ENCODE measurements at regions not wholly inside any gene's neighbourhood (a gene's known extent, or its start where the extent isn't known, plus 50 kb on each side); places are given as distances from the start of the nearest gene placed in this dataset.

- DNase-seq = no peak
Observed at GRCh38 chr20:10960416-10960815, 286.6 kb upstream of the JAG1 start.

GRCh38 chr20:10961651-10962288, 288.0 kb upstream of the JAG1 start:
- no peak for DNase-seq

- DNase-seq = no peak
Observed at GRCh38 chr20:10962937-10963336, 289.1 kb upstream of the JAG1 start.

GRCh38 chr20:10963717-10964266, 290.0 kb upstream of the JAG1 start:
- DNase-seq = no peak

- peak; percentile 13 for DNase-seq
Observed at GRCh38 chr20:10965936-10966470, 292.2 kb upstream of the JAG1 start.

GRCh38 chr20:10970109-10970508, 296.3 kb upstream of the JAG1 start:
- peak; percentile 46 for DNase-seq

GRCh38 chr20:10971096-10971495, 297.3 kb upstream of the JAG1 start:
- no peak for DNase-seq

- no peak for DNase-seq
Observed at GRCh38 chr20:10972219-10972860, 298.5 kb upstream of the JAG1 start.

- no peak for DNase-seq
Observed at GRCh38 chr20:10976051-10976450, 302.3 kb upstream of the JAG1 start.

- no peak for DNase-seq
Observed at GRCh38 chr20:10978019-10978702, 304.4 kb upstream of the JAG1 start.

GRCh38 chr20:10978713-10979112, 304.9 kb upstream of the JAG1 start:
- DNase-seq = no peak

- peak; percentile 84 for DNase-seq
Observed at GRCh38 chr20:10982692-10983091, 308.9 kb upstream of the JAG1 start.

- no peak for DNase-seq
Observed at GRCh38 chr20:10984294-10984693, 310.5 kb upstream of the JAG1 start.

GRCh38 chr20:10984913-10985312, 311.1 kb upstream of the JAG1 start:
- DNase-seq = no peak

GRCh38 chr20:10985536-10985935, 311.7 kb upstream of the JAG1 start:
- peak; percentile 55 for DNase-seq

GRCh38 chr20:10986586-10986985, 312.8 kb upstream of the JAG1 start:
- peak; percentile 70 for DNase-seq

GRCh38 chr20:10987651-10988383, 314.0 kb upstream of the JAG1 start:
- DNase-seq = peak; percentile 25

GRCh38 chr20:10990625-10991382, 317.0 kb upstream of the JAG1 start:
- no peak for DNase-seq

- peak; percentile 41 for DNase-seq
Observed at GRCh38 chr20:10992731-10993130, 318.9 kb upstream of the JAG1 start.

- DNase-seq = no peak
Observed at GRCh38 chr20:10994991-10995700, 321.3 kb upstream of the JAG1 start.

GRCh38 chr20:10998476-10998875, 324.7 kb upstream of the JAG1 start:
- DNase-seq = no peak

- no peak for DNase-seq
Observed at GRCh38 chr20:11000416-11000815, 326.6 kb upstream of the JAG1 start.
